ENCODE measurements at regions not wholly inside any gene's neighbourhood (a gene's known extent, or its start where the extent isn't known, plus 50 kb on each side); places are given as distances from the start of the nearest gene placed in this dataset.

DNA sequence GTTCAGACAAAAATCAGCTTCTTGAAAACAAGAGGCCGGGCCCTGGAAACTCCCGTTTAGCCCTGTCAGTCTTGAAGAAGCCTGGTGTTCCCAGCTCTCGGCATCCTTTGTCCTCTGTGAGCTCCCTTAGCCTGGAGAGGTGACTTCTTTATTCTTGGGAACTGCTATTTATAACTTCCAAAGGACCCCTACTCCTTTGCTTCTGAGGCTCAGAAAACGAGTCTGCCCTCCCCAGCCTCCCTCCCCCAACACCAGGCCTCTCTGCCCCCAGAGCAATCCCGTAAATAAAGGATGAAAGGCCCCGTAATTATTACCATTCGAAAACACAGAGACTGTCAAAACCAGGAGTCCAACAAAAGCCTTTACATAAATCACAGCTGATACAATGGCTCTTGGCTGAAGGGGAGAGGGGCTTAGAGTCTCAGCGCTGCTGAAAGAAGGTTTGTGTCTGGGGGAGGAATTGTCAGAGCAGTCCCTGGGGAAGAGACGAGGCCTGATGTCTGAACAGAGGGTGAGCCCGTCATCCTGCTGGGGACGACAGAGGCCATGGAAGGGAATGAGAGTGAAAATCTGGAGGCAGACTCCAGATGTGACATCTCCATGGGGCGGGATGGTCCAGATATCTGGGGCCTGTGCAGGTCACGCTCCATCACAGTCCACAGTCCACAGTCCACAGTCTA is 283.0 kb downstream of the MYCN start:
- peaks cover 0 to 7% (median 0%) of the 10 kb centered on the region in 7 donors for H3K27me3 ChIP-seq (replicated peaks in 1 of 7)
- DNase-seq = no peak
- H3K27ac ChIP-seq = no peak overlapping the region
- no peaks in the 10 kb centered on the region for H3K9me3 ChIP-seq
- 83 to 89% (median 88%) methylated on average over 13 of the region's 13 CpGs for WGBS, 5 donors
- no peaks in the 10 kb centered on the region for H3K4me1 ChIP-seq
- no peak for TF ChIP-seq POLR2AphosphoS5 (IDR thresholded peaks at IDR 0.05)
- TF ChIP-seq, protein P1, sequence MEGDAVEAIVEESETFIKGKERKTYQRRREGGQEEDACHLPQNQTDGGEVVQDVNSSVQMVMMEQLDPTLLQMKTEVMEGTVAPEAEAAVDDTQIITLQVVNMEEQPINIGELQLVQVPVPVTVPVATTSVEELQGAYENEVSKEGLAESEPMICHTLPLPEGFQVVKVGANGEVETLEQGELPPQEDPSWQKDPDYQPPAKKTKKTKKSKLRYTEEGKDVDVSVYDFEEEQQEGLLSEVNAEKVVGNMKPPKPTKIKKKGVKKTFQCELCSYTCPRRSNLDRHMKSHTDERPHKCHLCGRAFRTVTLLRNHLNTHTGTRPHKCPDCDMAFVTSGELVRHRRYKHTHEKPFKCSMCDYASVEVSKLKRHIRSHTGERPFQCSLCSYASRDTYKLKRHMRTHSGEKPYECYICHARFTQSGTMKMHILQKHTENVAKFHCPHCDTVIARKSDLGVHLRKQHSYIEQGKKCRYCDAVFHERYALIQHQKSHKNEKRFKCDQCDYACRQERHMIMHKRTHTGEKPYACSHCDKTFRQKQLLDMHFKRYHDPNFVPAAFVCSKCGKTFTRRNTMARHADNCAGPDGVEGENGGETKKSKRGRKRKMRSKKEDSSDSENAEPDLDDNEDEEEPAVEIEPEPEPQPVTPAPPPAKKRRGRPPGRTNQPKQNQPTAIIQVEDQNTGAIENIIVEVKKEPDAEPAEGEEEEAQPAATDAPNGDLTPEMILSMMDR (IDR thresholded peaks at IDR 0.05 in 8 of 11, conservative IDR thresholded peaks at IDR 0.05 in 3 of 11) = no peak
- no peak for TF ChIP-seq POLR2A (IDR thresholded peaks at IDR 0.05)
- intact Hi-C loops (cut with DNase I; ENCODE audit: low total_unique reads) = no loop called here
- no peak overlapping the region for H3K4me3 ChIP-seq
- H3K36me3 ChIP-seq = no peaks in the 10 kb centered on the region

DNA sequence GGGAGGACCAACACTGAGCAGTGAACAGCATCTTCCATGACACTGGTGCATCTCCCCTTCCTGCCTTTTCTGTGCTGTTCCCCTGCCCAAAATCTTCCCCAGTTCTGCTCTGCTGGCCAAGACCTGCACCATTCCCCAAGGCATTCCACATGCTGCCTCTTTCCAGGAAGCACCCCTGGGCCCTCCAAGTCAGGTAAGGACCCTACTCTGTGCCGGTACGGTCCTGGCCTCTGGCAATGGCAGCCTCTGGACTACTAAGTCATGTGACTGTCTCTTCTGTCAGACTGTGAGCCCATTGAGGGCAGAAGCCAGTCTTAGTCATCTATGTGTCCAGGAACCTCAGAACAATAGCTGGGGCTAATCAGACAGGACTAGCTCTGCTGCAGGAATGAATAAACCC is 282.0 kb downstream of the MYCN start:
- H3K27ac ChIP-seq = no peak overlapping the region
- no peaks in the 10 kb centered on the region for H3K9me3 ChIP-seq
- peaks cover 0 to 7% (median 0%) of the 10 kb centered on the region in 7 donors for H3K27me3 ChIP-seq (replicated peaks in 1 of 7)
- no peaks in the 10 kb centered on the region for H3K4me1 ChIP-seq
- H3K36me3 ChIP-seq = no peaks in the 10 kb centered on the region
- TF ChIP-seq POLR2AphosphoS5 (IDR thresholded peaks at IDR 0.05) = no peak
- TF ChIP-seq POLR2A (IDR thresholded peaks at IDR 0.05) = no peak
- 95 to 100% (median 95%) methylated on average over 2 of the region's 2 CpGs for WGBS, 5 donors
- H3K4me3 ChIP-seq = no peak overlapping the region
- intact Hi-C loops (cut with DNase I; ENCODE audit: low total_unique reads) = no loop called here
- no peak for DNase-seq

DNA sequence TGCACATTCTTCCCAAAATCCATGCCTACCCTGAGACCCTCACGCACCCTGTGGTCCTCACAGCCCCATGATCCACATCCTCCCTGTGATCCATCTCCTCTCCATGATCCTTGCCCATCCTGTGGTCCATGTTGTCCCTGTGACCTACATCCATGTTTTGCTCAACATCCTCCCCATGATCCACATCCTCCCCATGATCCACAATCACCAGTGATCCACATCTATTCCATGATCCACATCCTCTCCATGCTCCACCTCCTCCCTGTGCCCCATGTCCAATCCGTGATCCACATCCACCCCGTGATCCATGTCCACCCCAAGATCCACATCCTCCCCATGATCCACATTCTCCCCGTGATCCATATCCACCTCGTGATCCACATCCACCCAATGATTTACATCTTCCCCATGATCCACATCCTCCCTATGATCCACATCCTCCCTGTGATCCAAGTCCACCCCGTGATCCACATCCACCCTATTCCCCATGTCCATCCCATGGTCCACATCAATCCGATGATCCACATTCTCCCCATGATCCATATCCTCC is 281.2 kb downstream of the MYCN start:
- 76 to 83% (median 76%) methylated on average over 7 of the region's 7 CpGs for WGBS, 5 donors
- no peak overlapping the region for H3K27ac ChIP-seq

DNA sequence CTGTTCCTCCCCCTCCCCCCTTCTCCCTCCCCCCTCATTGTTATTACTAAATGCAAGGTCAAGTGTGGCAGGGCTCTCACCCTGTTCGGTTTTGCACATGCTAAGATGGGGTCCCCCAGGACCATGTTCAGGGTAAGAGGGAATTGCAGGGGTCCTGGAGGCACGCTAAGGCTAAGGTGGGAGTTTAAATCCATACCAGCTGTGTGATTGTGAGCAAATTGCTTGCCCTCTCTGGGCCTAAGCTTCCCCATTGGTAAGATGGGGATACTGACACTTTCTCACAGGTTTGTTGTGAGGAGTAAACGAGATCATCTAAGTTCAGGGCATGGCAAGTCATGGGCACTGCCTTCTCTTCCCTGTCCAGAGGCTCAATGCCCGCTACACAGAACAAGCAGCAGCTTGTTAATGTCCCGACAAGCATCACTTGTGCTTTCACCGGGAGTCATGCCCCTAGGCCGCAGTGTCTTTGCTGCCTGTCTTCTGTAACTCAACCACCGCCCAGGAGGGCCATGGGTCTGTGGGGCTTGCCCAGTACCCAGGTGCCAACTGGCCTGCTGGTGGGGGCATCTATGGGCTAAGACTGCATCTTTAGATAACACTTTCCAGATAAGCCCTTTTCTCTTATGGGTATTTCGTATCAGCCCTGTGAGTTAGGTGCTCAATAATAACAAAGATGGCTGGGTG is 279.1 kb downstream of the MYCN start:
- 85 to 90% (median 88%) methylated on average over 9 of the region's 9 CpGs for WGBS, 5 donors
- intact Hi-C loops (cut with DNase I; ENCODE audit: low total_unique reads) = no loop called here

More for the DNA sequence above, 281.2 kb downstream of the MYCN start:
- no peak for DNase-seq
- no peak overlapping the region for H3K4me3 ChIP-seq
- no peaks in the 10 kb centered on the region for H3K4me1 ChIP-seq
- intact Hi-C loops (cut with DNase I; ENCODE audit: low total_unique reads) = no loop called here
- no peaks in the 10 kb centered on the region for H3K9me3 ChIP-seq
- peaks cover 0 to 7% (median 0%) of the 10 kb centered on the region in 7 donors for H3K27me3 ChIP-seq (replicated peaks in 1 of 7)
- no peaks in the 10 kb centered on the region for H3K36me3 ChIP-seq
- TF ChIP-seq, protein P1 (IDR thresholded peaks at IDR 0.05 in 8 of 11, conservative IDR thresholded peaks at IDR 0.05 in 3 of 11) = no peak
- TF ChIP-seq POLR2A (IDR thresholded peaks at IDR 0.05) (no peak), POLR2AphosphoS5 (IDR thresholded peaks at IDR 0.05) (no peak)

More for the DNA sequence above, 279.1 kb downstream of the MYCN start:
- Histone ChIP-seq H3K4me1 (no peaks in the 10 kb centered on the region), H3K27me3 (replicated peaks in 1 of 7) (no peaks in the 10 kb centered on the region), H3K36me3 (no peaks in the 10 kb centered on the region), H3K4me3 (no peak overlapping the region), H3K27ac (no peak overlapping the region), H3K9me3 (no peaks in the 10 kb centered on the region)
- TF ChIP-seq POLR2A (IDR thresholded peaks at IDR 0.05) (no peak), POLR2AphosphoS5 (IDR thresholded peaks at IDR 0.05) (no peak)
- TF ChIP-seq, protein P1 (IDR thresholded peaks at IDR 0.05 in 8 of 11, conservative IDR thresholded peaks at IDR 0.05 in 3 of 11) = no peak
- DNase-seq = no peak
